ENCODE measurements at regions not wholly inside any gene's neighbourhood (a gene's known extent, or its start where the extent isn't known, plus 50 kb on each side); places are given as distances from the start of the nearest gene placed in this dataset.

- no peak for TF ChIP-seq EZH2 (IDR thresholded peaks at IDR 0.05; ENCODE audit: borderline replicate concordance, control insufficient read depth, low read depth, low read length)
- no peak for TF ChIP-seq MTA3 (IDR thresholded peaks at IDR 0.05; ENCODE audit: borderline replicate concordance, low read length)
Measured at GRCh38 chr5:67366691-67367395, 170.2 kb upstream of the CD180 start (continued).

- TF ChIP-seq PML (IDR thresholded peaks at IDR 0.05; ENCODE audit: low read length): no peak
- no peak for TF ChIP-seq SUZ12 (IDR thresholded peaks at IDR 0.05; ENCODE audit: unreplicated experiment)
- TF ChIP-seq NFYB (IDR thresholded peaks at IDR 0.05; ENCODE audit: insufficient read depth, low read depth, low read length): no peak
- no peak for TF ChIP-seq SRF (IDR thresholded peaks at IDR 0.05; ENCODE audit: low read depth in 2 of 2, low read length in 2 of 2)
- no peak for TF ChIP-seq IRF5 (IDR thresholded peaks at IDR 0.05; ENCODE audit: borderline replicate concordance)
- TF ChIP-seq MTA2 (IDR thresholded peaks at IDR 0.05; ENCODE audit: low read depth): no peak
- no peak for TF ChIP-seq FOXM1 (IDR thresholded peaks at IDR 0.05; ENCODE audit: low read depth, low read length)
- H4K20me1 ChIP-seq (ENCODE audit: control insufficient read depth, insufficient read depth): no peaks in the 10 kb centered on the region
- ChIA-PET CTCF (no interaction called here), POLR2A (no interaction called here), RAD21 (ENCODE audit: unreplicated experiment) (no interaction called here), SMC1A (ENCODE audit: uncharacterized antibody, unreplicated experiment) (no interaction called here)
- no peak overlapping the region for H3K9ac ChIP-seq (ENCODE audit: control insufficient read depth, insufficient read depth, low read length)
- no peaks in the 10 kb centered on the region for H3K27me3 ChIP-seq (replicated peaks in 1 of 2; ENCODE audit: control insufficient read depth in 2 of 2, insufficient read depth in 2 of 2, low read length in 1 of 2)
- H3K4me2 ChIP-seq (ENCODE audit: control insufficient read depth, insufficient read depth): no peak overlapping the region
- DNase-seq (ENCODE audit: low read depth, low spot score) (no peak), FAIRE-seq (no peak), ATAC-seq (no peak)
- H3K4me3 ChIP-seq: no peak overlapping the region
- no peak overlapping the region for H2AFZ ChIP-seq (ENCODE audit: control insufficient read depth, low read depth, low read length)
- H3K4me1 ChIP-seq (ENCODE audit: control insufficient read depth, insufficient read depth, low read length): no peaks in the 10 kb centered on the region
- H3K27ac ChIP-seq (ENCODE audit: control insufficient read depth, insufficient read depth): no peak overlapping the region
- BruUV-seq (replicated peaks): no TSS peak
- in situ Hi-C loops (cut with MboI): no loop called here
- no peaks in the 10 kb centered on the region for H3K9me3 ChIP-seq (replicated peaks; ENCODE audit: control insufficient read depth, insufficient read depth, low read length)
- intact Hi-C loops (cut with micrococcal nuclease; ENCODE audit: unreplicated experiment): no loop called here
- 66% methylated on average over 8 of the region's 8 CpGs for WGBS (ENCODE audit: insufficient coverage, insufficient replicate concordance, low lambda C conversion rate, missing lambda C conversion rate)
- H3K79me2 ChIP-seq (ENCODE audit: control insufficient read depth, insufficient read depth, low read length): no peaks in the 10 kb centered on the region
- no peaks in the 10 kb centered on the region for H3K36me3 ChIP-seq (ENCODE audit: control insufficient read depth in 2 of 2, insufficient read depth in 2 of 2, low read length in 1 of 2)
Measured at GRCh38 chr5:67366276-67366675, 169.7 kb upstream of the CD180 start.
